ENCODE measurements at regions not wholly inside any gene's neighbourhood (a gene's known extent, or its start where the extent isn't known, plus 50 kb on each side); places are given as distances from the start of the nearest gene placed in this dataset.

GRCh38 chr4:11480683-11481082, 52.0 kb upstream of the HS3ST1 start:
- Histone ChIP-seq H3K9me3 (ENCODE audit: control insufficient read depth in 2 of 2, insufficient read depth in 1 of 2, low read depth in 1 of 2, low read length in 1 of 2) (peaks cover 0 to 6% of the 10 kb centered on the region in 2 donors), H3K27me3 (ENCODE audit: control insufficient read depth in 3 of 3, insufficient read depth in 3 of 3, low read length in 3 of 3) (no peaks in the 10 kb centered on the region), H3K4me3 (ENCODE audit: low read depth in 1 of 3, low read length in 3 of 3) (no peak overlapping the region), H3K4me1 (ENCODE audit: control insufficient read depth in 3 of 3, insufficient read depth in 2 of 3, low read depth in 1 of 3, low read length in 2 of 3) (no peaks in the 10 kb centered on the region), H3K36me3 (ENCODE audit: control insufficient read depth in 3 of 3, insufficient read depth in 2 of 3, low read depth in 1 of 3, low read length in 3 of 3) (no peaks in the 10 kb centered on the region), H3K27ac (ENCODE audit: low read depth in 1 of 3, low read length in 2 of 3) (peak overlapping the region in 1 of 3 donors; percentile 19)
- 64 to 82% (median 69%) methylated on average over 2 of the region's 2 CpGs for WGBS, 3 donors
- no peak for FAIRE-seq
- no peak for DNase-seq

All from small intestine (tissue), 7 donors.